Lower leg skin (tissue), 3 donors: ENCODE measurements at regions not wholly inside any gene's neighbourhood (a gene's known extent, or its start where the extent isn't known, plus 50 kb on each side); places are given as distances from the start of the nearest gene placed in this dataset.

Experiments used
- POLR2A ChIP-seq, 2 donors: fragments of 450-650 bp; IDR thresholded peaks; one replicate each; pipeline ENCODE4 v1.6.1; 2016 to 2017; ENCODE audit warnings: antibody characterized with exemption in 2 of 2, mild to moderate bottlenecking in 1 of 2, moderate library complexity in 1 of 2
- TF ChIP-seq, protein P1 (sequence below), 3 donors: fragments of 450-650 bp; IDR thresholded peaks; one replicate each; pipeline ENCODE4 v1.5.1; 2016; ENCODE audit warnings: antibody characterized with exemption in 3 of 3, mild to moderate bottlenecking in 3 of 3, moderate library complexity in 2 of 3

DNA sequence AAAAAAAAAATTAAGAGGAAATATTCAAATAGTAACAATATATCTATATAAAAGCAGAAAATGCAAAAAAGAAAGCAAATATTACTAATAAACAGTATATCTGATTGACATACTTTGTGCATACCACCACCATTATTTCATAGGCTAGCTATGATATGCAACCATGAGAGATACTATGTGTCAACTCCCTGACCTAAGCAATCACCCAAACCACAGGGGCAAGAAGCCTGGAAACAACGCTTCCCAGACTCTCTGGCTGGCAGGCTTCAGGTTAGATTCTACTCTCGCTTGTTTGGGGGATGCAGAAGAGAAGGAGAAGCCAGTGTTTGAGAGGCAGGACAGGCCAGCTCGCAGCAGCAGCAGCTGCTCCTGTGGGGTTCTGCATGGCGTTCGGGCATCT lies 169.3 kb upstream of the TPM1 start:
- TF ChIP-seq, protein P1, sequence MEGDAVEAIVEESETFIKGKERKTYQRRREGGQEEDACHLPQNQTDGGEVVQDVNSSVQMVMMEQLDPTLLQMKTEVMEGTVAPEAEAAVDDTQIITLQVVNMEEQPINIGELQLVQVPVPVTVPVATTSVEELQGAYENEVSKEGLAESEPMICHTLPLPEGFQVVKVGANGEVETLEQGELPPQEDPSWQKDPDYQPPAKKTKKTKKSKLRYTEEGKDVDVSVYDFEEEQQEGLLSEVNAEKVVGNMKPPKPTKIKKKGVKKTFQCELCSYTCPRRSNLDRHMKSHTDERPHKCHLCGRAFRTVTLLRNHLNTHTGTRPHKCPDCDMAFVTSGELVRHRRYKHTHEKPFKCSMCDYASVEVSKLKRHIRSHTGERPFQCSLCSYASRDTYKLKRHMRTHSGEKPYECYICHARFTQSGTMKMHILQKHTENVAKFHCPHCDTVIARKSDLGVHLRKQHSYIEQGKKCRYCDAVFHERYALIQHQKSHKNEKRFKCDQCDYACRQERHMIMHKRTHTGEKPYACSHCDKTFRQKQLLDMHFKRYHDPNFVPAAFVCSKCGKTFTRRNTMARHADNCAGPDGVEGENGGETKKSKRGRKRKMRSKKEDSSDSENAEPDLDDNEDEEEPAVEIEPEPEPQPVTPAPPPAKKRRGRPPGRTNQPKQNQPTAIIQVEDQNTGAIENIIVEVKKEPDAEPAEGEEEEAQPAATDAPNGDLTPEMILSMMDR (IDR thresholded peaks at IDR 0.05), result no peak
- no peak for TF ChIP-seq POLR2A (IDR thresholded peaks at IDR 0.05)
